Keratinocyte (primary cell): ENCODE measurements at regions not wholly inside any gene's neighbourhood (a gene's known extent, or its start where the extent isn't known, plus 50 kb on each side); places are given as distances from the start of the nearest gene placed in this dataset.

Source experiments
- DNase-seq: peaks from one replicate; pipeline ENCODE4 v3.0.0-alpha.2; 2011; ENCODE audit warnings: low read depth, missing footprints, low spot score
- FAIRE-seq: peaks from 2 replicates; lab custom pipeline; 2011; peaks lifted over from hg19 to GRCh38; lab: Jason Lieb, UNC
- H2AFZ ChIP-seq: 2 replicates; pipeline ENCODE4 v1.6.0; 2012; ENCODE audit warnings: low read length, control low read depth, inconsistent platforms; ENCODE audit not compliant: control insufficient read depth
- H3K27ac ChIP-seq: 2 replicates; pipeline ENCODE4 v1.5.1; 2011; ENCODE audit warnings: low read length; ENCODE audit not compliant: control insufficient read depth, insufficient read depth
- H3K27me3 ChIP-seq: 3 replicates; pipeline ENCODE4 v1.6.0; 2011; ENCODE audit warnings: low read length; ENCODE audit not compliant: control insufficient read depth, insufficient read depth; ENCODE audit errors: extremely low read depth
- H3K36me3 ChIP-seq, 2 experiments: 2 replicates in 1 of 2; 3 replicates in 1 of 2; pipeline ENCODE4 v1.5.1; 2011; ENCODE audit warnings: low read length in 2 of 2, mild to moderate bottlenecking in 1 of 2; ENCODE audit not compliant: control insufficient read depth in 2 of 2, insufficient read depth in 2 of 2; ENCODE audit errors: extremely low read depth in 1 of 2
- H3K4me1 ChIP-seq: 3 replicates; pipeline ENCODE4 v1.5.1; 2011; ENCODE audit warnings: low read length; ENCODE audit not compliant: control insufficient read depth, insufficient read depth; ENCODE audit errors: extremely low read depth
- H3K4me2 ChIP-seq: 3 replicates; pipeline ENCODE4 v1.6.0; 2011; ENCODE audit warnings: low read depth, low read length; ENCODE audit not compliant: control insufficient read depth, insufficient read depth; ENCODE audit errors: extremely low read depth
- H3K4me3 ChIP-seq, 3 experiments: fragments of 200-600 bp in 1 of 3; sonication (generic) in 1 of 3; 2 replicates in 2 of 3; 3 replicates in 1 of 3; pipeline ENCODE4 v1.5.1; 2011 to 2016; ENCODE audit warnings: low read length in 3 of 3, mild to moderate bottlenecking in 3 of 3, control low read depth in 2 of 3, inconsistent platforms in 1 of 3, low read depth in 1 of 3, mixed read lengths in 1 of 3, mixed run types in 1 of 3, moderate library complexity in 1 of 3; ENCODE audit not compliant: control insufficient read depth in 2 of 3, insufficient read depth in 2 of 3; ENCODE audit errors: extremely low read depth in 1 of 3
- H3K79me2 ChIP-seq: 2 replicates; pipeline ENCODE4 v1.6.0; 2012; ENCODE audit warnings: low read length; ENCODE audit not compliant: control insufficient read depth, insufficient read depth
- H3K9ac ChIP-seq: 3 replicates; pipeline ENCODE4 v1.6.0; 2011; ENCODE audit warnings: low read length; ENCODE audit not compliant: control insufficient read depth, insufficient read depth; ENCODE audit errors: extremely low read depth
- H3K9me1 ChIP-seq: 3 replicates; pipeline ENCODE4 v1.6.0; 2011; ENCODE audit warnings: low read length; ENCODE audit not compliant: control insufficient read depth, insufficient read depth; ENCODE audit errors: extremely low read depth
- H3K9me3 ChIP-seq: 2 replicates; pipeline ENCODE4 v1.5.1; 2012; ENCODE audit warnings: low read depth, low read length; ENCODE audit not compliant: control insufficient read depth
- H4K20me1 ChIP-seq: 3 replicates; pipeline ENCODE4 v1.6.0; 2011; ENCODE audit warnings: low read length; ENCODE audit not compliant: control insufficient read depth, insufficient read depth; ENCODE audit errors: extremely low read depth
- EZH2 ChIP-seq: IDR thresholded peaks from one replicate; pipeline ENCODE4 v1.6.1; 2012; ENCODE audit warnings: inconsistent platforms, mild to moderate bottlenecking, low read length, moderate library complexity
- dilution Hi-C: fragments of 300-500 bp; cut with MboI; formaldehyde crosslinking; loops from one replicate; pipeline ENCODE4 v1.7.0; 2020; ENCODE audit warnings: low sequenced_read_pairs; ENCODE audit not compliant: extremely low pct_ligation_motif_present
- TF ChIP-seq, protein P1 (sequence below), 3 experiments: IDR thresholded peaks in 1 of 3; conservative IDR thresholded peaks in 1 of 3; optimal IDR thresholded peaks in 1 of 3; 2 replicates in 2 of 3; 3 replicates in 1 of 3; pipeline versions ENCODE3 to v1.5.1; 2011; ENCODE audit warnings: low read length in 3 of 3, mild to moderate bottlenecking in 3 of 3, moderate library complexity in 2 of 3, control low read depth in 1 of 3, inconsistent platforms in 1 of 3; ENCODE audit not compliant: insufficient read depth in 2 of 3; ENCODE audit errors: extremely low read depth in 1 of 3

DNA sequence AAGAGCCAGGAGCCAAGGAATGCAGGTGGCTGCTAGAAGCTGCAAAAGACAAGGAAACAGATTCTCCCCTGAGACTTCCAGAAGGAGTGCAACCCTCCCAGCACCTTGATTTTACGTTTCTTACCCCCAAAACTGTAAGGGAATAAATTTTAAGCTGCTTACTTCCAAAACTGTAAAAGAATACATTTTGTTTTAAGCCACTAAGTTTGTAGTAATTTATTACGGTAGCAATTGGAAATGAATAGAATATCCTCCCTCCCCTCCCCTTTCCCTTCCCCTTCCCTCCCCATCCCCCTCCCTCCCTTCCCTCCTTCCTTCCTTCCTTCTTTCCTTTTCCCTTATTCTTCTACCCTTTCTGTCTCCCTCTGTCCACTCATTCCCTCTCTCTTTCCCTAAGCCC is 203.7 kb upstream of the CFAP20DC start:
- Histone ChIP-seq H3K36me3 (no peaks in the 10 kb centered on the region), H3K9me1 (no peaks in the 10 kb centered on the region), H3K9me3 (no peaks in the 10 kb centered on the region), H2AFZ (no peak overlapping the region), H3K4me1 (no peaks in the 10 kb centered on the region), H3K4me3 (no peak overlapping the region), H3K79me2 (no peaks in the 10 kb centered on the region), H3K4me2 (no peak overlapping the region), H3K27me3 (no peaks in the 10 kb centered on the region), H3K27ac (no peak overlapping the region), H3K9ac (no peak overlapping the region), H4K20me1 (no peaks in the 10 kb centered on the region)
- TF ChIP-seq, protein P1, sequence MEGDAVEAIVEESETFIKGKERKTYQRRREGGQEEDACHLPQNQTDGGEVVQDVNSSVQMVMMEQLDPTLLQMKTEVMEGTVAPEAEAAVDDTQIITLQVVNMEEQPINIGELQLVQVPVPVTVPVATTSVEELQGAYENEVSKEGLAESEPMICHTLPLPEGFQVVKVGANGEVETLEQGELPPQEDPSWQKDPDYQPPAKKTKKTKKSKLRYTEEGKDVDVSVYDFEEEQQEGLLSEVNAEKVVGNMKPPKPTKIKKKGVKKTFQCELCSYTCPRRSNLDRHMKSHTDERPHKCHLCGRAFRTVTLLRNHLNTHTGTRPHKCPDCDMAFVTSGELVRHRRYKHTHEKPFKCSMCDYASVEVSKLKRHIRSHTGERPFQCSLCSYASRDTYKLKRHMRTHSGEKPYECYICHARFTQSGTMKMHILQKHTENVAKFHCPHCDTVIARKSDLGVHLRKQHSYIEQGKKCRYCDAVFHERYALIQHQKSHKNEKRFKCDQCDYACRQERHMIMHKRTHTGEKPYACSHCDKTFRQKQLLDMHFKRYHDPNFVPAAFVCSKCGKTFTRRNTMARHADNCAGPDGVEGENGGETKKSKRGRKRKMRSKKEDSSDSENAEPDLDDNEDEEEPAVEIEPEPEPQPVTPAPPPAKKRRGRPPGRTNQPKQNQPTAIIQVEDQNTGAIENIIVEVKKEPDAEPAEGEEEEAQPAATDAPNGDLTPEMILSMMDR (optimal IDR thresholded peaks at IDR 0.05 in 1 of 3, IDR thresholded peaks at IDR 0.05 in 1 of 3, conservative IDR thresholded peaks at IDR 0.05 in 1 of 3; ENCODE audit: extremely low read depth in 1 of 3, insufficient read depth in 2 of 3, low read length in 3 of 3) = no peak
- no peak for TF ChIP-seq EZH2
- DNase-seq (no peak), FAIRE-seq (no peak)
- dilution Hi-C loops = no loop called here

DNA sequence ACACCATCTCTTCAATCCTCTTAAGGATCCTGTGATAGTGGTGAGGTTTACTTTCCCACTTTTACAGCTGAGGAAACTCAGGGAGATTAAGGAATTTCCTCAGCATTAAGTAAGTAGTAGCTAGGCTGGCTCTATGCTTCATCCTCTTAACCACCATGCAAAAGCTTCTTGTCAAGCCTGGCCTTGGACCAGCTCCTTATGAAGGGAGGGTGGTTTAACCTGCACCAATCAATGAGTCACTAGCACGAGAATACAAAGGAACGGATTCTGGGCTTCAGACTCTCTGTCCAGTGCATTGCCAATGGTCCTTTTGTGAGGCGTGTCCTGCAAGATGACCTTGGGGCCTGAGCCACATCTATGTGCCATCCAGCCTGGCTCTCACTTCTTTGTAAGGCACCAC is 202.0 kb upstream of the CFAP20DC start:
- Histone ChIP-seq H3K4me1 (peaks cover 9% of the 10 kb centered on the region), H3K4me3 (no peak overlapping the region), H3K36me3 (no peaks in the 10 kb centered on the region), H3K9me3 (no peaks in the 10 kb centered on the region), H3K27ac (no peak overlapping the region), H3K79me2 (no peaks in the 10 kb centered on the region), H3K4me2 (no peak overlapping the region), H2AFZ (no peak overlapping the region), H3K27me3 (no peaks in the 10 kb centered on the region), H4K20me1 (no peaks in the 10 kb centered on the region), H3K9me1 (no peaks in the 10 kb centered on the region), H3K9ac (no peak overlapping the region)
- no peak for TF ChIP-seq EZH2
- TF ChIP-seq, protein P1 (optimal IDR thresholded peaks at IDR 0.05 in 1 of 3, IDR thresholded peaks at IDR 0.05 in 1 of 3, conservative IDR thresholded peaks at IDR 0.05 in 1 of 3; ENCODE audit: extremely low read depth in 1 of 3, insufficient read depth in 2 of 3, low read length in 3 of 3) = no peak
- FAIRE-seq (peak; percentile 55), DNase-seq (no peak)
- dilution Hi-C loops = no loop called here
